ENCODE measurements at regions not wholly inside any gene's neighbourhood (a gene's known extent, or its start where the extent isn't known, plus 50 kb on each side); places are given as distances from the start of the nearest gene placed in this dataset.
A peak's percentile ranks its signal among the peaks of the same experiment; 100 is the strongest.

- Histone ChIP-seq H3K27ac (ENCODE audit: insufficient read depth, low read length) (no peak overlapping the region), H3K4me3 (replicated peaks in 1 of 4; ENCODE audit: control extremely low read depth in 1 of 4, insufficient read depth in 1 of 4, low read depth in 3 of 4, low read length in 4 of 4) (no peak overlapping the region), H3K9me3 (ENCODE audit: control insufficient read depth, insufficient read depth, low read depth, low read length) (no peaks in the 10 kb centered on the region), H3K9ac (ENCODE audit: insufficient read depth, low read length) (no peak overlapping the region), H3K4me1 (ENCODE audit: control insufficient read depth, extremely low read depth, insufficient read depth, low read length) (peaks cover 8% of the 10 kb centered on the region), H4K20me1 (ENCODE audit: control insufficient read depth, extremely low read depth, insufficient read depth, low read length) (no peaks in the 10 kb centered on the region), H2AFZ (ENCODE audit: low read length) (no peak overlapping the region), H3K27me3 (ENCODE audit: control insufficient read depth, insufficient read depth, low read length) (no peaks in the 10 kb centered on the region), H3K4me2 (ENCODE audit: extremely low read depth, insufficient read depth, low read length) (no peak overlapping the region), H3K36me3 (ENCODE audit: control insufficient read depth, insufficient read depth, low read length) (no peaks in the 10 kb centered on the region), H3K79me2 (ENCODE audit: control insufficient read depth, insufficient read depth, low read length) (no peaks in the 10 kb centered on the region)
- no peak for DNase-seq (ENCODE audit: low read depth in 2 of 2)
- TF ChIP-seq EZH2 (IDR thresholded peaks at IDR 0.05; ENCODE audit: low read length, missing control alignments), result no peak
- no peak for TF ChIP-seq CTCF (conservative IDR thresholded peaks at IDR 0.05 in 1 of 2, IDR thresholded peaks at IDR 0.05 in 1 of 2; ENCODE audit: low read depth in 1 of 2, low read length in 2 of 2)
Measured at GRCh38 chr1:200337831-200338230, 72.0 kb downstream of the ZNF281 start.

GRCh38 chr1:200337410-200337809, 72.4 kb downstream of the ZNF281 start:
- H3K9ac ChIP-seq (ENCODE audit: insufficient read depth, low read length), result no peak overlapping the region
- H3K79me2 ChIP-seq (ENCODE audit: control insufficient read depth, insufficient read depth, low read length), result no peaks in the 10 kb centered on the region
- no peaks in the 10 kb centered on the region for H3K27me3 ChIP-seq (ENCODE audit: control insufficient read depth, insufficient read depth, low read length)
- no peaks in the 10 kb centered on the region for H3K9me3 ChIP-seq (ENCODE audit: control insufficient read depth, insufficient read depth, low read depth, low read length)
- H3K4me1 ChIP-seq (ENCODE audit: control insufficient read depth, extremely low read depth, insufficient read depth, low read length), result peaks cover 9% of the 10 kb centered on the region
- H4K20me1 ChIP-seq (ENCODE audit: control insufficient read depth, extremely low read depth, insufficient read depth, low read length), result no peaks in the 10 kb centered on the region
- no peak for TF ChIP-seq EZH2 (IDR thresholded peaks at IDR 0.05; ENCODE audit: low read length, missing control alignments)
- TF ChIP-seq CTCF (conservative IDR thresholded peaks at IDR 0.05 in 1 of 2, IDR thresholded peaks at IDR 0.05 in 1 of 2; ENCODE audit: low read depth in 1 of 2, low read length in 2 of 2), result no peak
- DNase-seq (ENCODE audit: low read depth in 2 of 2), result no peak
- H3K27ac ChIP-seq (ENCODE audit: insufficient read depth, low read length), result no peak overlapping the region
- H3K4me3 ChIP-seq (replicated peaks in 1 of 4; ENCODE audit: control extremely low read depth in 1 of 4, insufficient read depth in 1 of 4, low read depth in 3 of 4, low read length in 4 of 4), result no peak overlapping the region
- no peaks in the 10 kb centered on the region for H3K36me3 ChIP-seq (ENCODE audit: control insufficient read depth, insufficient read depth, low read length)
- H3K4me2 ChIP-seq (ENCODE audit: extremely low read depth, insufficient read depth, low read length), result no peak overlapping the region
- no peak overlapping the region for H2AFZ ChIP-seq (ENCODE audit: low read length)

GRCh38 chr1:200336901-200337391, 72.9 kb downstream of the ZNF281 start:
- Histone ChIP-seq H3K36me3 (ENCODE audit: control insufficient read depth, insufficient read depth, low read length) (no peaks in the 10 kb centered on the region), H3K4me3 (replicated peaks in 1 of 4; ENCODE audit: control extremely low read depth in 1 of 4, insufficient read depth in 1 of 4, low read depth in 3 of 4, low read length in 4 of 4) (no peak overlapping the region), H3K9ac (ENCODE audit: insufficient read depth, low read length) (no peak overlapping the region), H3K4me2 (ENCODE audit: extremely low read depth, insufficient read depth, low read length) (peak overlapping the region; percentile 46), H2AFZ (ENCODE audit: low read length) (no peak overlapping the region), H3K27me3 (ENCODE audit: control insufficient read depth, insufficient read depth, low read length) (no peaks in the 10 kb centered on the region), H4K20me1 (ENCODE audit: control insufficient read depth, extremely low read depth, insufficient read depth, low read length) (no peaks in the 10 kb centered on the region), H3K9me3 (ENCODE audit: control insufficient read depth, insufficient read depth, low read depth, low read length) (no peaks in the 10 kb centered on the region), H3K27ac (ENCODE audit: insufficient read depth, low read length) (no peak overlapping the region), H3K79me2 (ENCODE audit: control insufficient read depth, insufficient read depth, low read length) (no peaks in the 10 kb centered on the region), H3K4me1 (ENCODE audit: control insufficient read depth, extremely low read depth, insufficient read depth, low read length) (peaks cover 9% of the 10 kb centered on the region)
- no peak for DNase-seq (ENCODE audit: low read depth in 2 of 2)
- no peak for TF ChIP-seq EZH2 (IDR thresholded peaks at IDR 0.05; ENCODE audit: low read length, missing control alignments)
- TF ChIP-seq CTCF (conservative IDR thresholded peaks at IDR 0.05 in 1 of 2, IDR thresholded peaks at IDR 0.05 in 1 of 2; ENCODE audit: low read depth in 1 of 2, low read length in 2 of 2), result no peak

All from fibroblast of lung (primary cell).